GM21381 (cell line): ENCODE measurements at regions not wholly inside any gene's neighbourhood (a gene's known extent, or its start where the extent isn't known, plus 50 kb on each side); places are given as distances from the start of the nearest gene placed in this dataset.

ENCODE experiments used
- ATAC-seq: cut with Tn5 transposase; IDR thresholded peaks from one replicate; pipeline ENCODE4 v1.9.1; 2021; ENCODE audit warnings: mild to moderate bottlenecking, moderate library complexity; ENCODE audit not compliant: unreplicated experiment

DNA sequence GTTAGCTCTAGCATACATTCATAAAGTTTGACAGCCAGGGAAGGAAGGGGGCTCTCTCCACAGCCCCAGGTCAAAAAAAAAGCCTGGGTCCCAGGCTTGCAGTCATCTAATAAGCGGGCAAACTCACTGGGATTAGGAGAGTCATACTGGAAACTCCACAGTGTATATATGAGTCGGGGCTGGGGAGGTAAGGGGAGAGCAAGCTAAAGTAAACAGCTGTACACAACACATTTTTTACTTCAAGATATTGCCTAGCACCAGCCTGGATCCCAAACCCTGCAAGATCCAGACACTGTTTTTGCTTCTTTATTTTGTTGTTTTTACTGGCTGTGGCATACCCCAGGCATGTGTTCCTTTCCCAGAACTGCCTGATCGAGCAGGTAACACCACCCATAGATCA is 291.3 kb upstream of the TANK start:
- no peak for ATAC-seq

DNA sequence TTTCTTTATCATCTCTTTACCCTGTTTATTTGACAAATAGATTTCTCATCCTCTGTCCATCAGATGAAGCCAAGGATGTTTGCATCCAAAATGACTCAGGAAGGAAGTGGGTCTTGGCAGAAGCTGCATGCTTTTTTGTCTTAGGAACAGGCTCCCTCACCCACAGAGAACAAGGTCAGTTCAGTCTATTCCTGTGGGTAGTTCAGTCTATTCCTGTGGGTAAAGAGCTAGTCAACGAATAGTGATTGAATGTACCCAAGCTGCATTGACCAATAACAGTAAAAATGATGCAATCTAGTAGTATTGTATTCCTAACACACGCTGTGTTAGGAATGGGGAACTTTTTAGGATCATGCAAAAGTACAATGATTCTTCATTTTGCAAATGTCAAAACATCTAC is 290.8 kb upstream of the TANK start:
- ATAC-seq = no peak

DNA sequence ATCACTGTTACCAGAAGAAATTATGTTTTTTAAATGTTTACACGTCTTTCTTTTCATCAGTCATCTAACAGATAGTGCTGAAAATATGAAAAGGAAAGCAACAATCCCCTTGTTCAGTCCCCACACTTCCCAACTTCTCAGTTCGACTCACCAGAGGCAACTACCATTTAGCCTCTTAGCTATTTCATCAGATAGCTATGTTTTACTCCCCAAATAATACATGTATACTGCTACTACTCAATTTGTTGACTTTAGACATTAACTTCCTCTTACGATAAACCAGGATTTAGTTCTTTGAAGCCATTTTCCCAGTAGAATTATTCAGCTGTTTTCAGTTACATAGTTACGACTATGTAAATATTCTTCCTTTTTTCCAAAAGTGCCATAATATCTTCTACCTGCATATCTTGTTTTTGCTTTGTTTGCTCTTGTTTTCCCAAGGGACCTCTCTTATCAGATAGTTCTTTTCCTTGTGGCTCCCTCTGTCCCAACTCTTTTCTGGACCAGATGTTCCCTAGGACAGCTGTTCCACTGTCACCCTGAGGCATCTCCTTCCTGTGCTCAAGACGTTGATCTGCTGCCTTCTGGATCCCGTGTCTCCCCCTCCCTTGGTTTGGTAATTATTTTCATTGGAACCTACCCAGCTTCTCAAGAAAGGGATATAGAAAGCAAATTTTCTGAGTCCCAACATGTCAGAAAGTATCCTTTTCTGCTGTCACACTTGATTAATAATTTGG is 289.3 kb upstream of the TANK start:
- ATAC-seq = no peak

DNA sequence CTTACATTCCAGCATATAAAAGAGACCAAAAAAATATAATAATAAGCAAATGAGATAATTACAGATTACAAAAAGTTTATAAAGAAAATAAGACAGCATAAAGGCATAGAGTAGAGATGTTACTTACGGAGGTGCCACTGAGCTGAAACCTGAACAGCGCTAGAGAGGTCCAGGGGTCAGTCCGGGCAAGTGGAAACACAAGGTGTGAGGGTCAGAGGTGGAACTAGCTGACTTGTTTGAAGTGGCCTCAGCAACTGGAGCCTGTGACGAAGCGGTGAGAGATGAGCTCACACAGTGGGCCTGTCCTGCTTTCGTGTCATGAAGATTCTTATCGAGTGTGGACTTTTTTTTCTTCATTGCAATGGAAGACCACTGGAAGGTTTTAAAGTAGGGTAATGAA is 288.3 kb upstream of the TANK start:
- no peak for ATAC-seq

GRCh38 chr2:160876029-160876428 is 284.2 kb upstream of the TANK start:
- no peak for ATAC-seq

DNA sequence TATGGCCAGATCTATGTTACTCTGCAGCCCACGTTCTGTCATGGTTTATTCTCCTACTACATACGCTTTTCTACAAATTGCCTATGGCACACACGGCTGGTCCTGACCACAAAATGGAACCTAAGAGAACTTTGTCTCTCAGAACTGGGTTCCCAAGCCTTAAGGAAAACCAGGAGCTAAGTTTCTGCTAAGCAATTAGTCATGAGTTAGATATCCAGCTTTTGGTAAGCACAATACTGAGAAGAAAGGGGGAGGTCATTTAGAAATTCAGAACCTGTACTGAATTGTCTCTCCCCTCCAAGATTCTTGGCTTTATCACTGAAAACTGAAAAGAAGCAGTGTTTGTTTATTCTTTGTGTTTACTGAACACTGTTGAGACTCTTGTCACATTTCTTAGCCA is 283.5 kb upstream of the TANK start:
- no peak for ATAC-seq

- ATAC-seq = no peak
Measured at GRCh38 chr2:160878618-160879017, 281.6 kb upstream of the TANK start.

GRCh38 chr2:160882906-160883305 is 277.3 kb upstream of the TANK start:
- ATAC-seq = no peak

GRCh38 chr2:160884056-160884455 is 276.2 kb upstream of the TANK start:
- ATAC-seq = no peak

DNA sequence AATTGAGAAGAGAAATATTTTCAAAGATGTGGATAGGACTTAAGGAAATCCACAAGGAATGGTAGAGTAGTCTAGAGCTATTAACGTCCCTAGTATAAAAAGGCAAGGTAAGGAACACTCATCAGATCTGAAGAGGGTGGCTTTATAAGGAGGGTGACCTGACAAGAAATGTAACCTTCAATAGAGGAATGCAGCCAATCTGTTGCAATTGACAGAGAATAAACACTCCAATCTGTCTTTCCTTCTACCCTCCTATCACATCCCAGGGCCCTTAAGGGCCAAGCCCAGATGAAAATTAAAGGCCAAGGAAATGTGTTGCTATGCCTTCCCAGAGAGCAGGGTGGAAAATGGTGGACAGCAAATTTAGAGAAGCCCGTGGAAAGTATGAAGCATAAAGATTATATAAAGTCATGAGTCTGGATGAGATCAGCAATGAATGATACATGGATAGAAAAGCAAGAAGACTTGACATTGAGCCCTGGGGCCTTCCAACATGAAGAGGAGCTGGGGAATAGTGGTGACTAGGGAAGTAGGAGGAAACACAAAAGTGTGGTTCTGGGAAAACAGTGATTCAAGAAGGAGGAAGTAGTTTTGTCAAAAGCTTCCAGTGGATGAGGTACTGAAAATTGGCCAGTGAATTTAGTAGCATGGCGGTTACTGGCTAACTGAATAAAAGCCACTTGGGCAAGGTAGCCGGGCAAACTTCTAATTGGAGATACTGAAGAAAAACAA is 270.6 kb upstream of the TANK start:
- no peak for ATAC-seq

- ATAC-seq = no peak
Measured at GRCh38 chr2:160890667-160891352, 269.4 kb upstream of the TANK start.

DNA sequence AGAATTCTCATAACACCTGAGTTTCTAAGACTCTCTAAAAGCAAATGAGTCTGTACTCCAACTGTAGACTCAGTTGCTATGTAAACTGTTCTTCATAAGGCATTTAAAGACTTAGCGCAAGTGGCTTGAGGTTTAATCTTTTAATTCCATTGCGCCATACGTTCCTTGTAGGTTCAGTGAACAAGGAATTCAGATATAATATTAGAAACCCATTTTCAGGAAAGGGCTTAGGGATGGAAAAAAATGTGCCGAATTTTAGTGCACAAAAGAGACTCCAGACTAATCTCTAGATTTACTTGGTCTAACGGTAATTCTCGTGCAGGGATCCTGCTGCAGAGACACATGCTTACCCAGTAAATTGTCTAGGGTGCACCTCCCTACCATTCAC is 268.9 kb upstream of the TANK start:
- no peak for ATAC-seq

DNA sequence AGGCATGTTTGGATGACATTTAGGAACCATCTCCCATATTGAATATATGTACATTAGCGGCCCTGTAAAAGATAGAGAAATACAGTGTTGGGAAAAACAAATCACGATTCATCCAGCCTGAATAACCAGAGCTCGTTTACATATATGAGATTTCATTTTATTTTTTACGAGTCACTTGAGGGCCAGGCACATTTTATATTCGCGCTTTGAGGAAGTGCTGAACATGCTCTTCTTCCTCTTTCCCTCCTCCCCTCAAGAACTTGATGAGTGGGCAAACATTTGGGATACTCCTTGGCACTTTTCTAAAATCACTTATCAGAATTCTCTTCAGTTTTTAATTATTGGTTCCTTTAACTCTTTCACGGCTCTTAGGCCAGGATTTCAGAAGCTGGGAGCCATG is 268.0 kb upstream of the TANK start:
- ATAC-seq = no peak

GRCh38 chr2:160893581-160893980 is 266.6 kb upstream of the TANK start:
- ATAC-seq = no peak

GRCh38 chr2:160898581-160899307 is 261.5 kb upstream of the TANK start:
- ATAC-seq = no peak

DNA sequence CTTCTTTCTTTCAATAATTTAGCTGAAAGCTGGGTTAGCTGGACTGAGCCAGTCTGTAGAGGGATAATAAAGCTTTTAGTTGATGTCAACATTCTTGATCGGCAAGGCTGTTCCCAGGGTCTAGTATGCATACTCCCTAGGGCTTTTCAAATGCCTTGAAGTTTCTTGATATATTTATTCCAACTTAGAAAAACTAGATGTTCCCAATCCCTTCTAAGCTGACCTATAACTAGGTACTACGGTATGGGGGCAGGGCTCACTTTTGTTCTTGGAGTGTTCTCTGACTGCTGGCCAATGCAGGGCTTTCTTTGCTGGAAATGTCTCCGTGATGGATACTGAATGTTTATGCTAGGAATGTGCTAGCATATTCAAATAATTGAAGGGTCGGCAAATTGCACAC is 258.6 kb upstream of the TANK start:
- no peak for ATAC-seq

DNA sequence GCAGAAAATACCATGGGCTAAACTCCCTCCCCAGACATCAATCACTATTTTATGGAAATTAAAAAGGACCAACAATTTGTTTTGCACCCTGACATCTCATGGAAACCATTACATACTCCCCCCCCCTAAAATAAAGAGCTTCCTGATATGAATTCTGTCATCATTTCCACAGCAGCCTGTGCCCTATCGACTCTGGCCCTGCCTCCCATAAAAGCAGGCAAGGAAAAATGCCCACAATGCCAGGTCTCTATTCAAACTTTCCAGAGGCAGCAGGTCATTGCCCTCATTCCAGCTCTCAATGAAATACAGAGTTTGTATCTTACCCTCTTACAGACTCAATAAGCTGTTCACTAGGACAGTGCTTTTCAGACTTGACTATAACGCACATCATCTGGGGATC is 254.4 kb upstream of the TANK start:
- no peak for ATAC-seq

GRCh38 chr2:160906878-160907277 is 253.3 kb upstream of the TANK start:
- no peak for ATAC-seq

- no peak for ATAC-seq
Measured at GRCh38 chr2:160907738-160908137, 252.5 kb upstream of the TANK start.

- ATAC-seq = no peak
Measured at GRCh38 chr2:160908157-160908556, 252.1 kb upstream of the TANK start.

GRCh38 chr2:160909781-160910242 is 250.4 kb upstream of the TANK start:
- ATAC-seq = no peak
